Esophagus mucosa (tissue), 1 donor: ENCODE measurements at regions not wholly inside any gene's neighbourhood (a gene's known extent, or its start where the extent isn't known, plus 50 kb on each side); places are given as distances from the start of the nearest gene placed in this dataset.

Experiments
- ATAC-seq: fragments of 200-7000 bp; cut with Tn5 transposase; one replicate; pipeline ENCODE4 v1.9.1; 2020
- donor health status: DM: yes; HTN: yes; CAD: no.

DNA sequence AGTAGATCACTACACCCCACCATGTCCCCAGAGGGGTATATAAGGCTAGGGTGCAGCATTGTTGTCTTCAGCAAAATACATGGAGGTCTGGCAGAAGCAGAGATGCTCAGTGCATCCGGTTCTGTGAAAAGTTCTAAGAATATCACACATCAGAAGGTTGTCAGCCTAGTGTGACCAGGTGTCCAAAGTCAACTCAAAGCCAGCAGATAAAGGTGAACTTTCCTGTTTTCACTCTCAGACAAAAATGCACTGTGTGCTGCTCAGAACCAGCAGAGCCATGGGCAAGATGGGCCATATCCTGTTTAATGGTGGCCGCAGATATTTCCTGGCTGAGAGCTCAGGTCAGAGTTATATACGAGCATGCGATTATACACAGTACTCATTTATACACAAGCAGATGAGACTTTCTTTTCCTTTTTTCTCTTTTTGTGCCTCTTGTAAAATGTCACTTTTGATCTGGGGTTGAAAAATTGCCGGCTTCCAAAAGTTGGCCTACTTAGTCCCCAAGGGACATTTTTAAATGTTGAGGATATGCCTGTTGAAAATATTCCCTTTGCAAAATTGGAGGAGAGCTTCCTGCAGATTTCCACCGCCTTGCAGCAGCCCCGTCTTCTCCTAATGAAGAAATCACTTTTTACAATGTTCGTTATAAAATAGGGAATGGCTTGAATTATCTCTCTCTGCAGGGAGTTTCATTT, 425.6 kb upstream of the SALL1 start:
- ATAC-seq = no peak

- ATAC-seq = no peak
These were observed 422.1 kb upstream of the SALL1 start for GRCh38 chr16:51573191-51573590.

DNA sequence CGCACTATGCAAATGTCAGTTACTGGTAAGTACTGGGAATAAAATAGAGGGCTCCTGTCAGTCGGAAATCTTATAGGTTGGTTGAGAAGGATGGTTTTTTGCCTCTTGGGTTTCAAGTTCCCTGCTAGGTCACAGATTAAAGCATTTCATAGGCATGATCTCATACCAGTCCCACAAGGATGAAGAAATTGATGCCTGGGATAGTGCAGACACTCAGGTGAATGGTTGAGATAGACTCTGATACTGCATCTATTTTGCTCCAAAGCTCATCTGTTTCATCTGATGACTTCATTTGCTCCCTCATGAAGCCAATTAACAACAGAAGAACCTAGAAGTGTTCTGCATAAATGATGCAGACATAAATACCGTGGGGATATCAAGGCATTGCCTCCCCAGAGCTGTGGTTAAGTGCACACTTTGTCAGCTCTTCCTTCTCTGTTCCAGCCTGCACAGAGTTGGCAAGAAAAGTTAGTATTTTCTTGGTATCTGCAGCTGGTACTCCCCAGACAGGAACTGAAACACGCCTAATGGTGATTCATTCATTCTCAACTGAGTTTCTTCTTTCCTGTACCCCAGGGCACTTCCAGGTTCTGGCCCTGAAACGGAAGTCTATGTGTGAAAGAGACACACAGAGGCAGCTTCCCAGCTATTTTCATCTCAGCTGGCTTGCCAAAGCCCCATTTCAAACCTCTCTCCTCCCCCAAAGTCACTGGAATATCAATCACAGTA, 418.3 kb upstream of the SALL1 start:
- ATAC-seq = peak; percentile 87

GRCh38 chr16:51567911-51568310, 416.8 kb upstream of the SALL1 start:
- no peak for ATAC-seq

- ATAC-seq = no peak
These were observed 414.1 kb upstream of the SALL1 start for GRCh38 chr16:51565184-51565583.

- no peak for ATAC-seq
These were observed 411.8 kb upstream of the SALL1 start for GRCh38 chr16:51562891-51563290.

DNA sequence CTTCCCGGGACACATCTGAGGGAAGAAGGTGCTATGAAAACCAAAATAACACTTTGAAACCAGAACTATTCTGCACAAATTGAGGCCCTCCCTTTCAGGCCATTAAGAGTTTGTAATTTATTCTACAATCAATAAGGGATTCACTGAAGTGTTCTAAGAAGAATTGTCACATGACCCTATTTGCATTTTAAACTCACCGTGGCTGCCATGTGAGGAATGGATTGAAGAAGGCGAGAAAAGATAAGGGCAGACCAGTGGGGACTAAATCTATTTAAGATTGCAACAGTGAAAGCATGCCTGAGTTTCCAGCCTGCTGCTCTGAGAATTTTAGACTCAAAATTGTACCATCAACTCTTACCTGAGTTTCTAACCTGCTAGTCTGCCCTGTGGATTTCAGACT, 408.8 kb upstream of the SALL1 start:
- ATAC-seq = no peak

GRCh38 chr16:51557670-51558069, 406.6 kb upstream of the SALL1 start:
- ATAC-seq = no peak

DNA sequence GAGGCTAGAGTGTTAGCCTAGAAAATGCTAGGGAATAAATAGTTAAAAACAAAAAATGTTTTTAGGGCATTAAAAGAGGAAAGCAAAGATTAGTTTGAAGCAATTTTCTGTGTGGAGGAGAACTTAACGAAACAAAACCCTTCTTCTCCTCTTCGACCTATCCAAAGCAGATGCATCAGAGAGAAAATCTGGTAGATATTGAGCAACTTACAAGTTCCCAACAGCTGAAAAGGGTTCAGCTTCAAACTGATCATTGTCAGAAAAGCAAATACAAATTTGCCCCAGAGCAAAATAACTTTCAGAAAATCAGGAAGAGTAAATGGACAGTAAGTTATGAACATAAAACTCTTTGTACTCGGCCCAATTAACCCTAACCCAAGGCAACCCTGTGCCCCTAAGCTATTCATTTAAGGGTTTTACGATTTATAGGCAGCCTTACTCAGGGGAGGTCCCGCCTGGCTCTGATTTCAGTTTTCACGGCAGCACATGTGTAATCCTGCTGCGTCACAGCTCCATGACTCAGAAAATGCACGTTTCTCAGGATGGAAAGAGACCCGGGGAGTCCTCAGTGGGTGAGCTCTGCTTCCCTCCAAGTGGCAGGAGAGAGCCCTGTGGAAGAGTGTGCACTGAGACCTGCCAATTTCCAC, 405.7 kb upstream of the SALL1 start:
- peak; percentile 60 for ATAC-seq

DNA sequence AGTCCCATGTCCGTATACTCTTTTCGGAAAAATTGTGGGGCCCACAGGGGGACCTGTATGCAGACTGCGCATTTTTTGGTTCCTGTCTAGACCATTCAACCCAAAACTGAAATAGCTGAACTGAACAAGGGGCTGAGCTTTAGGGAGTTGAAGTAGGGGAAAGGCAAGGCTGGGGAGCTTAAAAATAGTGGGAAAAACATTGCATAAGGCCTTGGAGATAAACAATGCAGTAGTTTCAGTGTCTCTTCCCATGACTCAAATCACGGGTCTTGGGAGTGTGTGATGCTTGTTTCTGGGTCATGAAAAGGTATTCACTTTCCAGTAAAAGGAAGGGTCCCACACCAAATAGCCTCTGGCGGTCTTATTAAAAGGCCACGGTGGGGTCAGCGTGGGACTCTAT, 402.8 kb upstream of the SALL1 start:
- ATAC-seq = no peak

GRCh38 chr16:51553314-51553713, 402.2 kb upstream of the SALL1 start:
- peak; percentile 97 for ATAC-seq

DNA sequence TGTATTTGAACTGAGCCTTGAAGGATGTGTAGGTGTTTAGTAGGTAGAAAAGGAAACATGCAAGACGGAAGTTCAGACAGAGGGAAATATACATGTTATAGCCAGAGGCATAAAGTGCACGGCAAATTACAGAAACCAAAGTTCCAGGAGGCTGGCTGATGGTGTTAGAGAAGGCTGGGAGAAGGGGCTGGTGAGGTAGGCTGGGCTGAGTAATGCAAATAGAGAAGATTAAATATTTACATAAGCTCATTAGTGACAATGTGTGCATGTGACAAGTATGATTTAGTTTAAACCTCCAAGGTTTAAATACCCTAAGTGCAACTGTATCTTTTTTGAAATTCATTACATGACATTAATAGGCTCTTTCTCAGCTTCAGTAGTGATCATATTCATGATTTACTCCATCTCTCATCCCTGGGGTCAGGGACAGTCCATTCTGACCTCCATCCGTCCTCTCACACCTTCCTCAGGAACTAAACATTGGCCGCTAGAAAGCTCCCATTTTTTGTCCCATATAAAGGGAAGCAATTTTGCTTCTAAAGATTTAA, 399.8 kb upstream of the SALL1 start:
- ATAC-seq = no peak

- no peak for ATAC-seq
These were observed 398.8 kb upstream of the SALL1 start for GRCh38 chr16:51549836-51550235.

DNA sequence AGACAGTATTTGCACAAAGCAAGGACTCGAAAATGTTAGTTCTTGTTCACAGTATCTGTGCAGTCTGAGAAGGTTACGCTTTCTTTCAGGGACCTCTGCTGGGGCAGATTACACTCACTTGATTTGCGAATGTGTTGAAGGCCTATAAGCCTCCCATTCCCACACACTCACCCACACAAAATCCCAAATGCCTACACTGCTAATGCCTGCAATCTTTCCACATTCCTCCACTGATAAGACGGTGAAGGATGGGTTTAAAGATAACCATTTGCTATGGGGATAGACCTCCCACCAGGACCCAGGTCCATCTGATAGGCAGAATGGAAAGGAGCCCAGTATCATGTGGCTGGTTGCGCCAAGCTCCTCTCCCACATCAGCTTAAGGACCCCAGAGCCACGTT, 394.9 kb upstream of the SALL1 start:
- no peak for ATAC-seq

- no peak for ATAC-seq
These were observed 393.9 kb upstream of the SALL1 start for GRCh38 chr16:51544851-51545467.

DNA sequence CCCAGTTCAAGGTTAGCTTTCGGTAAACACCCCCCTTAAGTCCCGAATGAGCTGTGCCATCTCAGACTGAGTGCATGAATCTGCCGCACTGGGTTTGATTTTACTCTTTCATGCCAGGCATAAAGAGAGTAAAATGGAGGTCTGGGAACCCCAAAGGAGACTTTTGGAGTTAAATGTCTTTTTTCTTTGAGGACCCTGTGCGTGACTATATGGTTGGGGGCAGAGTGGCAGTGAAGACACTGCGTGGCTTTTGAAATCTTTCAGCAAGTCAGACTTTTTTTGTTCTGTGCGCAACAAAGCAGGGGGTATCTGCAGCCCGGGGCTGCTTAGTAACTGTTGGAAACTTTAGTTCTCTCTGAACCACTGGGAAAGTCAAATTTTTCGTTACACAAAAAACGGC, 392.9 kb upstream of the SALL1 start:
- no peak for ATAC-seq

- ATAC-seq = no peak
These were observed 392.1 kb upstream of the SALL1 start for GRCh38 chr16:51542981-51543815.

GRCh38 chr16:51540259-51540658, 389.2 kb upstream of the SALL1 start:
- ATAC-seq = no peak

DNA sequence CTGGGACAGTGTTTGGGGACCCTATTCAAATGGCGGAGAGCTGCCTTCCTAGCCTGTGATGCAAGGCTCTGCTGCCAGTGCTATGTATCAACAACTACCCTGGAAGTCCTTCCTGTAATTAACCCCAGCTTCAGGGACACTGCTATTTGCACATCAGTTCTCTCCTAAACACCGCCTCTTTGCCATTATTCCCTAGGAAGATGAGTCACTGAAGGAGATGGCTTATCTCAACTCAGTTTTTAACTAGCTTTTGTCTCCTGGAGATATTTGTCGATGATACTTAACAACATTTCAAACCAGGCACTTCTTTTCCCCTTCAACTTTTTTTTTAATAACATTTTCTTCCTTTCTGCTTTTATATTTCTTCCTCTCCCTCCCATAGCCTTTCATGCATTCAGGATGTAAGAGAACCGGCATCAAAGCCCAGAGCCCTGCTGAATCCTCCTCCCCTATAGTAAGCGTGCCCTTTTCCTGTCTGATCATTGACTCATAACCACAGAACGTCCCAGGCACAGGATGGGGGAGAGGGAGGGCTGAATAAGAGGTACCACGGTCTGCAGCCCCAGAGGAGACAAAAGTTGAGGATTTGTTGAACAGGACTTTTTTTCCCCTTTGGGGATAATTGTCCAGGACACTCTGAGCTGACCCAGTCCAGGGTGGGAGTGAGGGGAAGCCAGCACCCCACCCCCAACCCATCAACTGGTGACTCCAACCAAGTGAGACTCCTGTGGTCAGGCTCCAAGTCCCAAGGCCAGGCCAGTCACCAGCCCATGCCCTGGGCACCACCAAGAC, 387.8 kb upstream of the SALL1 start:
- peak; percentile 37 for ATAC-seq

- ATAC-seq = no peak
These were observed 384.5 kb upstream of the SALL1 start for GRCh38 chr16:51535591-51535990.

DNA sequence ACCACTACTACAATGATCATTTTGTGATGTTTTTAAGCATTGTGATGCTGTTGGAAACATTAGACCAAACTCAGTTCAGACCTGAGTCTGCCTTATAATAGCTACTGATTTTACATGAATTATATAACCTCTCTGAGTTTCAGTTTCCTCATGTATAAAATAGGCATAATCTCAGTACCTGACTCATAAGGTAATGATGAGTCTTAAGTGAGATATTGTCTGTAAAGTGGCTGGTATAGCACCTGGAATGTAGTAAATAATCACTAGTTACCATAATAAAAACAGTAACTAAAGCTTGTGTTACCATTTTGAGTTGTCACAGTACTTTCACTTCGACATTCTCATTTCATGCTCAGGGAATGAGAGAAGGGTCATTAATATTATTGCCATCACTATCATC, 381.5 kb upstream of the SALL1 start:
- ATAC-seq = no peak
